HFFc6 (cell line): ENCODE measurements at regions not wholly inside any gene's neighbourhood (a gene's known extent, or its start where the extent isn't known, plus 50 kb on each side); places are given as distances from the start of the nearest gene placed in this dataset.

Source experiments
- DNase-seq: peaks from one replicate; pipeline ENCODE4 v3.0.0-alpha.2; 2018
- H3K27ac Mint-ChIP-seq: 2 replicates; pipeline ENCODE4 v1.8.0; 2020; ENCODE audit warnings: mild to moderate bottlenecking, mixed read lengths
- H3K27me3 Mint-ChIP-seq: 2 replicates; pipeline ENCODE4 v1.8.0; 2021; ENCODE audit warnings: mild to moderate bottlenecking, moderate library complexity, mixed read lengths; ENCODE audit not compliant: insufficient read depth
- H3K36me3 Mint-ChIP-seq: 2 replicates; pipeline ENCODE4 v1.8.0; 2021; ENCODE audit warnings: low read depth, mixed read lengths
- H3K4me1 Mint-ChIP-seq: 2 replicates; pipeline ENCODE4 v1.8.0; 2020; ENCODE audit warnings: low read depth, mixed read lengths
- H3K4me3 Mint-ChIP-seq: 2 replicates; pipeline ENCODE4 v1.8.0; 2020; ENCODE audit warnings: mild to moderate bottlenecking, moderate library complexity, mixed read lengths
- H3K9me3 Mint-ChIP-seq: 2 replicates; pipeline ENCODE4 v1.8.0; 2020; ENCODE audit warnings: mild to moderate bottlenecking, mixed read lengths
- CTCF ChIP-seq: fragments of 200-600 bp; sonication (generic); IDR thresholded peaks from 2 replicates; pipeline ENCODE4 v1.5.0; 2021; ENCODE audit warnings: antibody characterized with exemption, mild to moderate bottlenecking

- Mint-ChIP-seq H3K9me3 (peaks cover 23% of the 10 kb centered on the region), H3K27me3 (no peaks in the 10 kb centered on the region; the same call in 1 of the 2 replicates), H3K36me3 (no peaks in the 10 kb centered on the region), H3K4me1 (no peaks in the 10 kb centered on the region), H3K27ac (no peak overlapping the region), H3K4me3 (no peak overlapping the region)
- no peak for DNase-seq
- TF ChIP-seq CTCF = no peak
Observed at GRCh38 chr3:103047640-103048039, 612.8 kb downstream of the ZPLD1 start.

- Mint-ChIP-seq H3K27me3 (no peaks in the 10 kb centered on the region; the same call in 1 of the 2 replicates), H3K4me3 (no peak overlapping the region), H3K27ac (no peak overlapping the region), H3K4me1 (no peaks in the 10 kb centered on the region), H3K9me3 (peaks cover 23% of the 10 kb centered on the region), H3K36me3 (no peaks in the 10 kb centered on the region)
- no peak for TF ChIP-seq CTCF
- DNase-seq = no peak
Observed at GRCh38 chr3:103048068-103048722, 613.4 kb downstream of the ZPLD1 start.

GRCh38 chr3:103052236-103052830 is 617.5 kb downstream of the ZPLD1 start:
- no peak for DNase-seq
- no peak overlapping the region for H3K27ac Mint-ChIP-seq
- peaks cover 39% of the 10 kb centered on the region for H3K9me3 Mint-ChIP-seq
- H3K4me3 Mint-ChIP-seq = no peak overlapping the region
- no peaks in the 10 kb centered on the region for H3K36me3 Mint-ChIP-seq
- TF ChIP-seq CTCF = no peak
- no peaks in the 10 kb centered on the region; the same call in 1 of the 2 replicates for H3K27me3 Mint-ChIP-seq
- H3K4me1 Mint-ChIP-seq = no peaks in the 10 kb centered on the region

GRCh38 chr3:103055021-103055520 is 620.3 kb downstream of the ZPLD1 start:
- Mint-ChIP-seq H3K4me1 (no peaks in the 10 kb centered on the region), H3K27me3 (peaks cover 2% of the 10 kb centered on the region; the same call in 1 of the 2 replicates), H3K36me3 (no peaks in the 10 kb centered on the region), H3K4me3 (no peak overlapping the region), H3K9me3 (peaks cover 39% of the 10 kb centered on the region), H3K27ac (no peak overlapping the region)
- no peak for DNase-seq
- no peak for TF ChIP-seq CTCF

- no peak for DNase-seq
- no peak overlapping the region for H3K27ac Mint-ChIP-seq
- TF ChIP-seq CTCF = no peak
- no peak overlapping the region for H3K4me3 Mint-ChIP-seq
- H3K9me3 Mint-ChIP-seq = peaks cover 44% of the 10 kb centered on the region
- H3K4me1 Mint-ChIP-seq = no peaks in the 10 kb centered on the region
- no peaks in the 10 kb centered on the region for H3K36me3 Mint-ChIP-seq
- H3K27me3 Mint-ChIP-seq = peaks cover 2% of the 10 kb centered on the region; the same call in 1 of the 2 replicates
Observed at GRCh38 chr3:103056542-103056941, 621.7 kb downstream of the ZPLD1 start.
